HEK293 (cell line): ENCODE measurements at regions not wholly inside any gene's neighbourhood (a gene's known extent, or its start where the extent isn't known, plus 50 kb on each side); places are given as distances from the start of the nearest gene placed in this dataset.

Source experiments
- CTCF ChIA-PET: fragments of 350-600 bp; formaldehyde crosslinking; extraction: SDS; loops from one replicate; lab custom pipeline; 2021; ENCODE audit warnings: antibody characterized with exemption; lab: Yijun Ruan, JAX
- POLR2A ChIA-PET: fragments of 300-600 bp; formaldehyde crosslinking; extraction: SDS; loops from one replicate; lab custom pipeline; 2020; ENCODE audit warnings: antibody characterized with exemption, inconsistent platforms; lab: Yijun Ruan, JAX
- H3K27ac ChIP-seq: fragments of 200-500 bp; sonication (Bioruptor generic); 2 replicates; pipeline ENCODE4 v1.5.1; 2014; ENCODE audit warnings: low read depth, low read length, control low read depth, inconsistent platforms; ENCODE audit errors: extremely low read depth
- H3K36me3 ChIP-seq, 2 experiments: fragments of 200-500 bp in 1 of 2; sonication (Bioruptor generic) in 1 of 2; 1 replicate in 1 of 2; 2 replicates in 1 of 2; pipeline ENCODE4 v1.5.1; 2014 to 2017; ENCODE audit warnings: inconsistent platforms in 2 of 2, low read length in 2 of 2; ENCODE audit not compliant: control insufficient read depth in 2 of 2, insufficient read depth in 1 of 2
- H3K4me1 ChIP-seq: fragments of 200-500 bp; sonication (Bioruptor generic); 2 replicates; pipeline ENCODE4 v1.5.1; 2014; ENCODE audit warnings: mild to moderate bottlenecking, low read length, inconsistent platforms; ENCODE audit not compliant: control insufficient read depth, insufficient read depth
- H3K4me3 ChIP-seq: 2 replicates; pipeline ENCODE4 v1.5.1; 2011; ENCODE audit warnings: low read depth, mild to moderate bottlenecking, control low read depth, low read length, moderate library complexity
- H3K9me3 ChIP-seq: fragments of 200-500 bp; sonication (Bioruptor generic); 2 replicates; pipeline ENCODE4 v1.5.1; 2014; ENCODE audit warnings: low read depth, low read length, inconsistent platforms; ENCODE audit not compliant: control insufficient read depth, insufficient read depth
- BCL6B ChIP-seq: fragments of 450-650 bp; formaldehyde crosslinking; IDR thresholded peaks from 2 replicates; pipeline ENCODE4 v1.5.1; 2017; ENCODE audit warnings: missing biosample characterization, missing genetic modification characterization
- GLIS1 ChIP-seq: fragments of 450-650 bp; formaldehyde crosslinking; IDR thresholded peaks from 2 replicates; pipeline ENCODE4 v1.5.1; 2016; ENCODE audit warnings: missing biosample characterization, missing genetic modification characterization
- ZBTB1 ChIP-seq: fragments of 450-650 bp; formaldehyde crosslinking; IDR thresholded peaks from 2 replicates; pipeline ENCODE4 v1.5.1; 2016; ENCODE audit warnings: missing biosample characterization, missing genetic modification characterization
- ZBTB26 ChIP-seq: fragments of 450-650 bp; formaldehyde crosslinking; optimal IDR thresholded peaks from 2 replicates; pipeline ENCODE3; 2016; ENCODE audit warnings: missing biosample characterization, mild to moderate bottlenecking, missing genetic modification characterization
- ZFP3 ChIP-seq: fragments of 450-650 bp; formaldehyde crosslinking; IDR thresholded peaks from 2 replicates; pipeline ENCODE4 v1.5.1; 2016; ENCODE audit warnings: low read depth, missing biosample characterization, missing genetic modification characterization
- ZNF112 ChIP-seq: fragments of 450-650 bp; formaldehyde crosslinking; IDR thresholded peaks from 2 replicates; pipeline ENCODE4 v1.5.0; 2017; ENCODE audit warnings: missing biosample characterization, missing genetic modification characterization
- ZNF184 ChIP-seq: fragments of 450-650 bp; IDR thresholded peaks from 2 replicates; pipeline ENCODE4 v1.5.1; 2018; ENCODE audit warnings: missing biosample characterization, mild to moderate bottlenecking, missing genetic modification characterization
- ZNF211 ChIP-seq: fragments of 450-650 bp; formaldehyde crosslinking; IDR thresholded peaks from 2 replicates; pipeline ENCODE4 v1.5.1; 2016; ENCODE audit warnings: low read depth, missing biosample characterization, missing genetic modification characterization
- ZNF239 ChIP-seq: fragments of 450-650 bp; formaldehyde crosslinking; IDR thresholded peaks from 2 replicates; pipeline ENCODE4 v1.5.1; 2016; ENCODE audit warnings: missing biosample characterization, missing genetic modification characterization
- ZNF311 ChIP-seq: fragments of 450-650 bp; formaldehyde crosslinking; IDR thresholded peaks from 2 replicates; pipeline ENCODE4 v1.5.1; 2017; ENCODE audit warnings: missing biosample characterization, missing genetic modification characterization, borderline replicate concordance
- ZNF391 ChIP-seq: fragments of 450-650 bp; formaldehyde crosslinking; IDR thresholded peaks from 2 replicates; pipeline ENCODE4 v1.5.1; 2016; ENCODE audit warnings: low read depth, missing biosample characterization, missing genetic modification characterization, borderline replicate concordance
- ZNF501 ChIP-seq: fragments of 450-650 bp; formaldehyde crosslinking; IDR thresholded peaks from 2 replicates; pipeline ENCODE4 v1.5.1; 2016; ENCODE audit warnings: missing biosample characterization, missing genetic modification characterization
- ZNF600 ChIP-seq: fragments of 450-650 bp; formaldehyde crosslinking; IDR thresholded peaks from 2 replicates; pipeline ENCODE4 v1.5.1; 2016; ENCODE audit warnings: missing biosample characterization, missing genetic modification characterization
- ZNF623 ChIP-seq: fragments of 450-650 bp; formaldehyde crosslinking; IDR thresholded peaks from 2 replicates; pipeline ENCODE4 v1.5.1; 2016; ENCODE audit warnings: missing biosample characterization, missing genetic modification characterization
- ZNF701 ChIP-seq: fragments of 450-650 bp; formaldehyde crosslinking; IDR thresholded peaks from 2 replicates; pipeline ENCODE4 v1.5.1; 2016; ENCODE audit warnings: missing biosample characterization, missing genetic modification characterization
- ZNF776 ChIP-seq: fragments of 450-650 bp; formaldehyde crosslinking; IDR thresholded peaks from 2 replicates; pipeline ENCODE4 v1.5.0; 2017; ENCODE audit warnings: missing biosample characterization, missing genetic modification characterization, borderline replicate concordance
- ZNF777 ChIP-seq: fragments of 450-650 bp; formaldehyde crosslinking; IDR thresholded peaks from 2 replicates; pipeline ENCODE4 v1.5.1; 2017; ENCODE audit warnings: missing biosample characterization, missing genetic modification characterization, borderline replicate concordance
- ZSCAN4 ChIP-seq: fragments of 450-650 bp; formaldehyde crosslinking; IDR thresholded peaks from 2 replicates; pipeline ENCODE4 v1.5.1; 2017; ENCODE audit warnings: missing biosample characterization, missing genetic modification characterization
- TF ChIP-seq, protein P1 (sequence below): fragments of 450-650 bp; formaldehyde crosslinking; IDR thresholded peaks from 2 replicates; pipeline ENCODE4 v1.5.1; 2016; ENCODE audit warnings: missing biosample characterization, missing genetic modification characterization
- TF ChIP-seq, protein P2 (sequence below): fragments of 450-650 bp; formaldehyde crosslinking; IDR thresholded peaks from 2 replicates; pipeline ENCODE4 v1.5.1; 2016; ENCODE audit warnings: missing biosample characterization, missing genetic modification characterization, borderline replicate concordance
- TF ChIP-seq, protein P3 (sequence below): fragments of 450-650 bp; IDR thresholded peaks from 2 replicates; pipeline ENCODE4 v1.5.1; 2018; ENCODE audit warnings: missing biosample characterization, mild to moderate bottlenecking, missing genetic modification characterization

GRCh38 chr5:165620394-165620793, 2115.0 kb downstream of the MAT2B start (continued):
- TF ChIP-seq ZNF501 (tag by site-specific recombination) (no peak), ZNF391 (tag by site-specific recombination) (no peak), ZNF311 (tag by site-specific recombination) (no peak)
- TF ChIP-seq, protein P1, sequence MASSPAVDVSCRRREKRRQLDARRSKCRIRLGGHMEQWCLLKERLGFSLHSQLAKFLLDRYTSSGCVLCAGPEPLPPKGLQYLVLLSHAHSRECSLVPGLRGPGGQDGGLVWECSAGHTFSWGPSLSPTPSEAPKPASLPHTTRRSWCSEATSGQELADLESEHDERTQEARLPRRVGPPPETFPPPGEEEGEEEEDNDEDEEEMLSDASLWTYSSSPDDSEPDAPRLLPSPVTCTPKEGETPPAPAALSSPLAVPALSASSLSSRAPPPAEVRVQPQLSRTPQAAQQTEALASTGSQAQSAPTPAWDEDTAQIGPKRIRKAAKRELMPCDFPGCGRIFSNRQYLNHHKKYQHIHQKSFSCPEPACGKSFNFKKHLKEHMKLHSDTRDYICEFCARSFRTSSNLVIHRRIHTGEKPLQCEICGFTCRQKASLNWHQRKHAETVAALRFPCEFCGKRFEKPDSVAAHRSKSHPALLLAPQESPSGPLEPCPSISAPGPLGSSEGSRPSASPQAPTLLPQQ (tag by site-specific recombination) = no peak
- TF ChIP-seq, protein P2, sequence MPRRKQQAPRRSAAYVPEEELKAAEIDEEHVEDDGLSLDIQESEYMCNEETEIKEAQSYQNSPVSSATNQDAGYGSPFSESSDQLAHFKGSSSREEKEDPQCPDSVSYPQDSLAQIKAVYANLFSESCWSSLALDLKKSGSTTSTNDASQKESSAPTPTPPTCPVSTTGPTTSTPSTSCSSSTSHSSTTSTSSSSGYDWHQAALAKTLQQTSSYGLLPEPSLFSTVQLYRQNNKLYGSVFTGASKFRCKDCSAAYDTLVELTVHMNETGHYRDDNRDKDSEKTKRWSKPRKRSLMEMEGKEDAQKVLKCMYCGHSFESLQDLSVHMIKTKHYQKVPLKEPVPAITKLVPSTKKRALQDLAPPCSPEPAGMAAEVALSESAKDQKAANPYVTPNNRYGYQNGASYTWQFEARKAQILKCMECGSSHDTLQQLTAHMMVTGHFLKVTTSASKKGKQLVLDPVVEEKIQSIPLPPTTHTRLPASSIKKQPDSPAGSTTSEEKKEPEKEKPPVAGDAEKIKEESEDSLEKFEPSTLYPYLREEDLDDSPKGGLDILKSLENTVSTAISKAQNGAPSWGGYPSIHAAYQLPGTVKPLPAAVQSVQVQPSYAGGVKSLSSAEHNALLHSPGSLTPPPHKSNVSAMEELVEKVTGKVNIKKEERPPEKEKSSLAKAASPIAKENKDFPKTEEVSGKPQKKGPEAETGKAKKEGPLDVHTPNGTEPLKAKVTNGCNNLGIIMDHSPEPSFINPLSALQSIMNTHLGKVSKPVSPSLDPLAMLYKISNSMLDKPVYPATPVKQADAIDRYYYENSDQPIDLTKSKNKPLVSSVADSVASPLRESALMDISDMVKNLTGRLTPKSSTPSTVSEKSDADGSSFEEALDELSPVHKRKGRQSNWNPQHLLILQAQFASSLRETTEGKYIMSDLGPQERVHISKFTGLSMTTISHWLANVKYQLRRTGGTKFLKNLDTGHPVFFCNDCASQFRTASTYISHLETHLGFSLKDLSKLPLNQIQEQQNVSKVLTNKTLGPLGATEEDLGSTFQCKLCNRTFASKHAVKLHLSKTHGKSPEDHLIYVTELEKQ (tag by site-specific recombination) = no peak

DNA sequence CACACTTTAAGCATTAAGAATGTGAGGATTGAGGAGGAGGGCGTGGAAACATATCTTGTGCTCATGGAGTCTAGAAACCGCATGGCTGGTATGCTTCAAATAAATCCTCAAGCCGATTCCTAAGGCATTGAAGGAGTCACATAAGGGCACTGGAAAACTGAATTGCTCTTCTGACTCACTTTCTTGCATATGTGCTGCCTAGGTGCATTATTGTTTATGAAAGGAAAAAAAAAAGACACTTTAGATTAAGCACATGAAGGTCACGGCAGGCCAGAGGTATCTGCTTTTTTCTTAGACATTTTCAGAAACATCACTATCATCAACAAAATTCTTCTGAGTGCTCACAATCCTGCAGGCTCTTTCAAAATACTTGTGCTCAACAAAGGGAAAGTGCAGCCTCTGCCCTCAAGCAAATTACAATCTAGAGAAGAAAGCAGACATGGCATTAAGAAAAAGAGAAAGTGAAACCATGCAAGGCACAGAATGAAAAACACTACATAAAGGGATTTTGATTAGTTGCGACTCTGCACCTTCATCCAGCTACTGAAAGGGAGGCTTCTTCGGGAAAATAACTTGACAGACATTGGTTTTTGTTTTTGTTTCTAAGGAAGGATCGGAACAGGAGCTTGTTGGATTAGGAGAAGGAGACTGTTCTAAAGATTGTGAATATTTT, 2117.6 kb downstream of the MAT2B start:
- no peak overlapping the region for H3K4me3 ChIP-seq
- H3K36me3 ChIP-seq = no peaks in the 10 kb centered on the region
- CTCF ChIA-PET = no interaction called here
- TF ChIP-seq ZNF776 (tag by site-specific recombination) (no peak), ZNF184 (tag by site-specific recombination) (no peak)
- TF ChIP-seq, all 188 proteins: peak for 0
- Histone ChIP-seq H3K4me1 (no peaks in the 10 kb centered on the region), H3K9me3 (no peaks in the 10 kb centered on the region), H3K27ac (no peak overlapping the region)
- POLR2A ChIA-PET = no interaction called here

DNA sequence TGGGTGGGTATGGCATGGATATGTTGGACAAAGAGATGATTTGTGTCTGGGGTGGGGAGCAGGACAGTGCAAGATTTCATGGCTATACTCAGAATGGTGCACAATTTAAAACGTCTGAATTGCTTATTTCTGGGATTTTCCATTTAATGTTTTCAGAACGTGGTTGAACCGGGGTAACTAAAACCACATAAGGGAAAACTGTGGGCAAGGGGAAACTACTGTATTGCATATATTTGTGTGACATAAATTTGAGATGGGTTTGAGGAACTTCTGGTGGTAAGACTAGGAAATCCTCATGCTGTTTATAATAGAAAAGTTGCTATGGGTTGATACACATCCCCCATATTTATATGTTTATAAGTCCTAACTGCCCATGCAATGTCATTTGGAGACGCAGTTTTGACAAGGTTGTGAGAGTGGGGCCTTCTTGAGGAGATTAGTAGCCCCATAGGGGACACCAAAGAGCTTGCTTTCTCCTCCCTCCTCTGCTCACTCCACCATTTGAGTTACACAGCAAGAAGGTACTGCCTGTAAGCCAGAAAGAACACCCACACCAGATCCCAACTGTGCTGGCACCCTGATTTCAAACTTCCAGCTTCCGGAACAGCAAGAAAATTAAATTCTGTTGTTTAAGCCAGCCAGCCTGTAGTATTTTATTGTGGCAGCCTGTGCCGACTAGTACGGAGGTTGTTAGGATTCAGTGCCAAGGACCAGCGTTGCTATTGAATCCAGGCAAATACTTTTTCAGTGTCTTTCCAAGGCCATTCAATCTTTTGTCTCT, 2118.9 kb downstream of the MAT2B start:
- Histone ChIP-seq H3K4me1 (no peaks in the 10 kb centered on the region), H3K36me3 (no peaks in the 10 kb centered on the region), H3K27ac (no peak overlapping the region), H3K9me3 (no peaks in the 10 kb centered on the region), H3K4me3 (no peak overlapping the region)
- ChIA-PET POLR2A (no interaction called here), CTCF (no interaction called here)
- TF ChIP-seq ZNF623 (tag by site-specific recombination) = no peak
- no peak for TF ChIP-seq ZBTB26 (tag by site-specific recombination)
- TF ChIP-seq ZFP3 (tag by site-specific recombination) = no peak
- no peak for TF ChIP-seq BCL6B (tag by site-specific recombination)
- TF ChIP-seq, protein P3, sequence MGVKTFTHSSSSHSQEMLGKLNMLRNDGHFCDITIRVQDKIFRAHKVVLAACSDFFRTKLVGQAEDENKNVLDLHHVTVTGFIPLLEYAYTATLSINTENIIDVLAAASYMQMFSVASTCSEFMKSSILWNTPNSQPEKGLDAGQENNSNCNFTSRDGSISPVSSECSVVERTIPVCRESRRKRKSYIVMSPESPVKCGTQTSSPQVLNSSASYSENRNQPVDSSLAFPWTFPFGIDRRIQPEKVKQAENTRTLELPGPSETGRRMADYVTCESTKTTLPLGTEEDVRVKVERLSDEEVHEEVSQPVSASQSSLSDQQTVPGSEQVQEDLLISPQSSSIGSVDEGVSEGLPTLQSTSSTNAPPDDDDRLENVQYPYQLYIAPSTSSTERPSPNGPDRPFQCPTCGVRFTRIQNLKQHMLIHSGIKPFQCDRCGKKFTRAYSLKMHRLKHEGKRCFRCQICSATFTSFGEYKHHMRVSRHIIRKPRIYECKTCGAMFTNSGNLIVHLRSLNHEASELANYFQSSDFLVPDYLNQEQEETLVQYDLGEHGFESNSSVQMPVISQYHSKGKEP (tag by site-specific recombination) = no peak
- TF ChIP-seq ZNF239 (tag by site-specific recombination) = no peak
- no peak for TF ChIP-seq ZBTB1
- TF ChIP-seq ZNF211 (tag by site-specific recombination) = no peak
- no peak for TF ChIP-seq GLIS1 (tag by site-specific recombination)
- no peak for TF ChIP-seq ZNF112 (tag by site-specific recombination)
- no peak for TF ChIP-seq ZNF600
- no peak for TF ChIP-seq ZSCAN4 (tag by site-specific recombination)
- no peak for TF ChIP-seq ZNF777 (tag by site-specific recombination)
- TF ChIP-seq ZNF701 (tag by site-specific recombination) = no peak
